CD4-positive, alpha-beta T cell treated with Interleukin-21 for 1 hour (primary cell): ENCODE measurements at regions not wholly inside any gene's neighbourhood (a gene's known extent, or its start where the extent isn't known, plus 50 kb on each side); places are given as distances from the start of the nearest gene placed in this dataset.

Experiments
- DNase-seq: peaks from one replicate; pipeline ENCODE4 v3.0.0-alpha.2; 2020

DNA sequence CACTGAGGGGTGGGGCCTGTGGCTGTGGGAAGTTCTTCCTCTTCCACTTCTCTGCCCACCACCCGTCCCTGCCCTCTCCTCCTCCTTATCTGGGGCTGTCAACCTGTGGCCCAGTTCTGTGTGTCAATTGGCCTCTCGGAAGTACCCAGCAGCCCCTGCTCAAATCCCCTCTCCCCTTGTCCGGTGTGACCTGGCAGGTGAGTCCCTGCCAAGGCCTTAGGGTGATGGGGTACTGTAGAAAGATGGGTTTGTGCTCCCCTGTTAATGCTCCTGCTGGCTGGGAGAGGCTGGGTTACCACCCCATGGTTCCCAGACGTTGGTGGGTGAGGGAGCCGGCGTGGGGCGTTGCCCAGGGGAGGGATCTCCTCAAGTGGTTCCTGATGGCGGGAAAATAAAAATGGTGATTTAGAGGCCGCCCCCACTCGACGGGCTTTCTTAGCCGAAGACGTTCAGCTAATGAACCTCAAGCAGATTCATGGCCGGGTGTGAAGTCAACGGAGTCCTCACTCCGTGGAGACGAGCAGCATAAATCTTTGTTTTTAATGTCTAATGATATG is 141.2 kb downstream of the URI1 start:
- no peak for DNase-seq

DNA sequence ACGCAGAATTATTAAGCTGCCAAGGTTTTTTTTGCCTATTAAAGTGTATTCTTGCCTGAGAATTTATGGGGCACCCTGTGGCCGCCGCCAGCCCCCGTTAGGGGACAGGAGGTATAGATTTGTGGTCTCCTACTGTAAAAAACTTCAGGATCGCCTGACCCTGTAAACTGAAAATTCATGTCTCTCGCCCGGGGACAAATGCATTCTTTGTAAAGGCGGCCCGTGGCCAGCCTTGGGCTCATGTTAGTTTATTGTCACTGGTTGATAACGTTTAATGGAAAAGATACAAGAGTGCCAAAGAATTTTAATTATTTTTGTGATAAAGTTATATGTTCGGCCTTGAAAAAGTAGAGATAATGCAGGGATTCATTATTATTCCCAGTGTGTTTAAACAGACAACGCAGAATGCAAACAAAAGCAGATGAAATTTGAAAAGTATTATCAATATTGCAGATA is 141.7 kb downstream of the URI1 start:
- no peak for DNase-seq

DNA sequence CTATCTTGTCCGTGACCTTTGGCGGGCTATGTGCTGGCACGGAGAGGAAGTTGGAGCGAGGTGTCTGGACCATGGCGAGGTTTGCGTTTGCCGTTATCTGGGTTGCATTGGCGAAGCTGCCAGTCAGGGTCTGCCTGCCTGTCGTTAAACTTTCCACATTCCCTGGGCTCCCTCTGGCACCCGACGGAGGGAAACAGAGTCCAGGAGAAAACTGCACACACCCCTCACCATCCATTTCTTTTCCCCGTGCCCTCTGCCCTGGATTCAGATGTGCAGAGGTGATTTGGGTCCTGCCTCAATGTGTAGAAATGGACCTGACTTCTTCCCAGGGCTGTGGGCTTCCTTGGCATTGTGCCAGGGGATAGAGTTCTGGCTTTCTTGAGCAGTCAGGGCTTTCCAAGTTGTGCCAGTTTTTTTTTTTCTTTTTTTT is 142.4 kb downstream of the URI1 start:
- DNase-seq, result no peak

- no peak for DNase-seq
Observed at GRCh38 chr19:30085394-30085793, 143.4 kb downstream of the URI1 start.

DNA sequence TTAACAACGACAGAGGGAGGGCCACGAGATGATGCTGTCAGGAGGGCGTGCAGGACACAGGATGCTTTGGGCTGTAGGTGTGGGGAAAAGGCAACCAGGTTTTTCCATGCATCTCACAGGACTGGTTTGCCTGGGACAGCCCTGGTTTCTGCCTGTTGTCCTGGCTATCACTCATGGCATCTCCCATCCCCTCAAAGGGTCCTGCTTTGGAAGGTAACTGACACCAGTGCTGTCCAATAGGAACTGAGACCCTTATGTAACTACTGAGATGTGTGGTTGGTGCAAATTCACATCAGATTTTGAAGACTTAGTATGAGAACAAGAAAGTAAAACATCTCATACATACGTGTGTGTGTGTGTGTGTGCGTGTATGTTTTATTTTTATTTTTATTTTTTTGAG is 144.2 kb downstream of the URI1 start:
- no peak for DNase-seq

- DNase-seq, result no peak
Observed at GRCh38 chr19:30086916-30087315, 144.9 kb downstream of the URI1 start.

DNA sequence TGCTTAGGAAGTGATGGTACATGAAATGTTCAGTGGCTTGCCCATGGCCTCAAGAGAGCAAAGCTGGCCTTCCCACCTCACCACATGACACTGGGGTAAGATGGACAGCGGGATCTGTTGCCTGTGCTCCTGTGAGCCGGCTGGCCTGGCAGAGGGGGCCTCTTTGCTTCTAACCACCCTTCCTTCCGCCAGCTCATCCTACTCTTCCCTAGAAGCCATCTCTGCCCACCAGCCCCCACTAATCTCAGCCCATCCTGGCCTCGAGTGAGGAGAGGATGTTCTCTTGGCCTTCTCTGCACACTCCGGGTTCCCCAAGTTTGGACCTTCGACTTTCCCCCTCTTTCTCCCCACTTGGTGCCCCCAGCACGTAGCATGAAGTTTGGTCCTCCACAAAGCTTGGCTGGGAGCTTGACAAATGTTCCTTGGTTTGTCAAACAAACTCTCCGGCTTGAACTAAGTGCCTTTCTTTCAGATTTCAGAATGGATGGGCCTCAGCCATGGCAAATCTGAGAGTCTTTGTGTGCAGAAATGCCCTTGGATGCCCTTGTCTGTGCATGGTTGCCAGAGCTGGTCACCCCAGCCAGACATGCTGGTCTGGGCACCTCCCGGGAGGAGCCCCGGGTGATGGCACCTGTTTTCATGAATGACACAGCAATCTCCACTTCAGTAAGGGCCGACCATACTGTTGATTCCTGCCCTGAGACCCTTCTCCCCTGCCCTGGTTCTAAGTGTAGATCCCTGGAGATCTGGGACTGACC is 145.5 kb downstream of the URI1 start:
- DNase-seq, result no peak

GRCh38 chr19:30088567-30088966 is 146.5 kb downstream of the URI1 start:
- no peak for DNase-seq

GRCh38 chr19:30089086-30089665 is 147.1 kb downstream of the URI1 start:
- no peak for DNase-seq

- no peak for DNase-seq
Observed at GRCh38 chr19:30090476-30090875, 148.4 kb downstream of the URI1 start.

- no peak for DNase-seq
Observed at GRCh38 chr19:30090963-30091362, 148.9 kb downstream of the URI1 start.

DNA sequence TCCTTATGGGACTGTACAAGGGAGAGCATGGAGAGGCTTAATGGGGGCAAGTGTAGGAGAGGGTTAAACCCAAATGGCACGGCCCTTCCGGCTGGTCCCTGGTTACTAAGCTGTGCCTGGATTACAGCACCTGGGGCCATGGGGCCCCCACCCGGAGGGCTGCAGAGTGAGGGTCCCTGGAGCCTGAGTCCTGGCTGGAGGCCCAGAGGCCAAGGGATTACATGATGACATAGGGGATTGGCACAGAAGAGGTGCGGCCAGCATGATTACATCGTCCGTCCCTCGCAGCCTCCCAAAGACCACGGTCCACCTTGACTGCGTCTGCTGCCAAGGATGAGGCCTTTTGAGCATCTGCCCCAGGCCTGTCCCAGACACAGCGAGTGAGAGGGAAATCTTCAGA is 149.4 kb downstream of the URI1 start:
- no peak for DNase-seq

GRCh38 chr19:30091856-30092255 is 149.8 kb downstream of the URI1 start:
- no peak for DNase-seq

DNA sequence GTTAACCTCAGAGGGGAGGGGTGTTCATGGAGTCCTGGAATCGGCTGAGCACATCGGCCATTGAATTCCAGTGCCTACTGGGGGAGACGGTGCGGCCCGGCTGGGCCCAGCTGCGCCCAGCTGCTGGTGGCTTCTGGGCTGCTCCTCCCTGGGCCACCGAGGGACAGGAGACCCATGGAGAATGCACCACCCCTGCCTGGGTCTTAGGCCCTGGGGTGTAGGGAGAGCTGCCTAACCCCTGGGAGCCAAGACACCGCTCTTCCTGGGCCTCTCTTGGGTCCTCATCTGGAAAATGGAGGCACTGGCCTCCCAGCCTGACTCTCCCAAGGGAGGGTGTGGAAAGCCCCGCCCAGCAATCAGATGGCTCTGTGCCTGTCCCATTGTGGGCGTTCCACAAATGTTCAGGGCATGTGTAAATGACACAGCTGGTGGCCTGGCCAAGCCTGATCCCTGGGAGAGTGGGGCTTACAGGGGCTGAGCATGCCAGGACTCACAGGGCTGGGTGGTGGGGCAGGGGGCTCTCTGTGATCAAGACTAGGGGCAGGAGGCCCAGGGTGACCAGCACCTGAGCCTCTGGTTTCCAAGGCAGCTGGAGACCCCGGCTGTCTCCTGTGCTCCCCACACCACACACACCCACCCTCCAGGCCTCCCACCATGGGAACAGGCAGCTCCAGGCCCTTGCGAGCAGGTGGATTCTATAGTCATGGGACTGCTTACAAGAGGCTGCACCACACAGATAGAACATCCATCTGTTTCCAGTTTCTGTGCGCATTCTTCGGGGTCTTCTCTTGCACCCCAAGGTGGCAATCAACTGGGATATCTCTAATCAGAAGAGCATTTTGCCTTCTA is 150.9 kb downstream of the URI1 start:
- DNase-seq, result no peak

DNA sequence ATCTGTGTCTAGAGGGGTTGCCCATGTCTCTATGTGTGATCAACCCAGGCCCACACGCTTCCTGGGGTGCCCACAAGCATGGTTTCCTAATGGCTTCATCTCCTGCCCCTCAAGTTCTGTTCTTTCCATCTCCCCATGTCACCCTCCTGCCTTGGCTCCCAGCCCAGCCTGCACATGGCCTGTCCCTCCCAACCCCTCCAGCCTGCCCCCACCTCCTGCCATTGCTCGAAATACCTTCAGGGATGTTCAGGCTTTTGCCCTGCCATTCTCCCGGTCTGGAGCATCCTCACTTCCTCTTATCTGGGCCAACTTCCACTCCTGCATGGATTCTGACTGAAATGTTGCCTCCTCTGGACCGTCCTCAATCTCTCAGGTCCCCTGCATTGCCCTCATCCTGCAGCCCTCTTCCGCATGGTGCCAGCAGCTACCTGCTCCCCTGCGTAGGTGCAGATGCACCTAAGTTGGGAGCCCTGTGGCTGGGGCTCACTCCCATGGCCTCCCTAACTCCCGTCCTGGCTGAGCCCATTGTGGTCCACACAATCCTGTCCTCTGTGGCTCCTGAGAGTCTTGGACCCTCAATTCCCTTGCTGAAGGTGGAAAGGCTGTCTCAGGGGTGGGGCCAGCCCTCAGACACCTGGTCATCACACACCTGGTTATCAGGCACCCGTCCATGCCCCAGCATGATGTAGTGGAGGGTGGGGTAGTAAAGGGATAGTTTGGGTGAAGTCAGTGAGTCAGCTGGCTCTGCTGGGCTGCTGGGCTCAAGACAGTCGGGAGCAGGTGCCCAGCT is 152.1 kb downstream of the URI1 start:
- DNase-seq, result no peak

DNA sequence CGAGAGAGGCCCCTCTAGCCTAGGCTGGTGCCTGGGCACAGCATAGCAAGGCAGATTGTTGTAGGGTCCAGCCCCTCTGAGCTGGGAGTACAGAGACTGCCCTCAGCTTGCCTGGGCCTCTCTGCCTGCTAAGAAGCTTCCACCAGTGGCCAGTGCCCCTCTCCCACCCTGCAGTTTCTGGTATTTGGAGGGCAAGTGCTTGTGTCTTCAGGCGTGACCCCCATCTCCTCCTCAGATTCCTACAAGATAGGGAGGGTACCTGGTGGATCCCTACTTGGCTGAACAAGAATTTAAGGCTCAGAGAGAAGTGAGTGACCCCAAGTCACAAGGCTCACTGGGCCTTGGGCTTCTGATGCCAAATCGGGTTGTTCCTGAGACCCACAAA is 152.7 kb downstream of the URI1 start:
- no peak for DNase-seq

GRCh38 chr19:30095171-30095570 is 153.1 kb downstream of the URI1 start:
- DNase-seq, result no peak

- DNase-seq, result no peak
Observed at GRCh38 chr19:30096596-30097370, 154.7 kb downstream of the URI1 start.

GRCh38 chr19:30097746-30098280 is 155.8 kb downstream of the URI1 start:
- no peak for DNase-seq

DNA sequence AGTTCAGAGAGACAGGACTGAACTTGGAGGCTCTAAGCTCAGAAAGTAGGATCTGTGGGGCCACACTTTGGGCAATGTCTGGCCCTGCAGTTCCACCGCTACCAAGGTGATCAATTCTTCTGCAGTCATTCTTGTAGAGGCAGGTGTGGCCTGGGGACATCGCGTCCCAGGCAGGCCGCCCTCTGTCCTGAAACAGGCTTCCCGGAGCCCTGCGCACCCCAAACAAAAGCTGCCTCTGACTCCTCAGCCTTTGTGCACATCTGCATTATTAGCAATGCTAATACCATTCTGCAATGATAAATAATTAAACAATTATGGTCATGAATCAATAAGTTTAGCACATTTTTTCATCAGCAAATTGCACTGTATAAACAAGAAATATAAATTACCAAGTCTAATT is 160.2 kb downstream of the URI1 start:
- no peak for DNase-seq

GRCh38 chr19:30102666-30103065 is 160.6 kb downstream of the URI1 start:
- DNase-seq, result no peak

- no peak for DNase-seq
Observed at GRCh38 chr19:30103981-30104380, 161.9 kb downstream of the URI1 start.
